H9 (cell line): ENCODE measurements at regions not wholly inside any gene's neighbourhood (a gene's known extent, or its start where the extent isn't known, plus 50 kb on each side); places are given as distances from the start of the nearest gene placed in this dataset.

Experiments
- DNase-seq: peaks from one replicate; pipeline ENCODE4 v3.0.0-alpha.2; 2017
- H2AFZ ChIP-seq: one replicate; pipeline ENCODE4 v1.6.1; 2013; ENCODE audit warnings: mild to moderate bottlenecking, low read length, control low read depth, moderate library complexity
- H2AK5ac ChIP-seq: 2 replicates; pipeline ENCODE4 v1.6.1; 2013; ENCODE audit warnings: low read length, control low read depth, mixed read lengths; ENCODE audit not compliant: insufficient read length
- H2BK120ac ChIP-seq: one replicate; pipeline ENCODE4 v1.6.1; 2013; ENCODE audit warnings: low read depth, mild to moderate bottlenecking, low read length, control low read depth, inconsistent platforms; ENCODE audit not compliant: poor library complexity, severe bottlenecking
- H2BK12ac ChIP-seq: 2 replicates; pipeline ENCODE4 v1.6.1; 2013; ENCODE audit warnings: low read length, control low read depth, mixed read lengths, low read depth; ENCODE audit not compliant: insufficient read length
- H2BK15ac ChIP-seq: 2 replicates; pipeline ENCODE4 v1.6.1; 2013; ENCODE audit warnings: low read depth, low read length, control low read depth
- H2BK20ac ChIP-seq: one replicate; pipeline ENCODE4 v1.6.1; 2013; ENCODE audit warnings: low read depth, mild to moderate bottlenecking, low read length, control low read depth, inconsistent platforms; ENCODE audit not compliant: poor library complexity, severe bottlenecking
- H2BK5ac ChIP-seq: 2 replicates; pipeline ENCODE4 v1.6.1; 2013; ENCODE audit warnings: low read length, control low read depth, mixed read lengths; ENCODE audit not compliant: insufficient read length
- H3K14ac ChIP-seq: 2 replicates; pipeline ENCODE4 v1.6.1; 2013; ENCODE audit warnings: low read length, control low read depth; ENCODE audit not compliant: insufficient read depth
- H3K18ac ChIP-seq: 2 replicates; pipeline ENCODE4 v1.6.1; 2013; ENCODE audit warnings: low read depth, mild to moderate bottlenecking, mixed read lengths, low read length, control low read depth; ENCODE audit not compliant: insufficient read length
- H3K23ac ChIP-seq: 2 replicates; pipeline ENCODE4 v1.6.1; 2013; ENCODE audit warnings: low read length, control low read depth, mixed read lengths, low read depth; ENCODE audit not compliant: insufficient read length
- H3K23me2 ChIP-seq: 2 replicates; pipeline ENCODE4 v1.6.1; 2013; ENCODE audit warnings: low read depth, mild to moderate bottlenecking, mixed read lengths, low read length, control low read depth; ENCODE audit not compliant: insufficient read length, poor library complexity, severe bottlenecking
- H3K27ac ChIP-seq: 2 replicates; pipeline ENCODE4 v1.5.1; 2013; ENCODE audit warnings: low read length, control low read depth, mixed read lengths, low read depth; ENCODE audit not compliant: insufficient read length
- H3K27me3 ChIP-seq: 2 replicates; pipeline ENCODE4 v1.6.1; 2013; ENCODE audit warnings: low read length, control low read depth, inconsistent platforms; ENCODE audit not compliant: insufficient read depth
- H3K4ac ChIP-seq: 2 replicates; pipeline ENCODE4 v1.6.1; 2013; ENCODE audit warnings: low read depth, mild to moderate bottlenecking, control low read depth, inconsistent platforms, low read length, moderate library complexity
- H3K4me1 ChIP-seq: 2 replicates; pipeline ENCODE4 v1.6.1; 2013; ENCODE audit warnings: low read length, control low read depth, inconsistent platforms; ENCODE audit not compliant: insufficient read depth
- H3K4me2 ChIP-seq: 2 replicates; pipeline ENCODE4 v1.6.1; 2013; ENCODE audit warnings: low read length, control low read depth, mixed read lengths; ENCODE audit not compliant: insufficient read length, insufficient read depth
- H3K56ac ChIP-seq: 2 replicates; pipeline ENCODE4 v1.6.1; 2013; ENCODE audit warnings: low read depth, mild to moderate bottlenecking, mixed read lengths, low read length, control low read depth; ENCODE audit not compliant: insufficient read length
- H3K79me1 ChIP-seq: 2 replicates; pipeline ENCODE4 v1.6.1; 2013; ENCODE audit warnings: low read depth, mild to moderate bottlenecking, moderate library complexity, low read length, control low read depth, inconsistent platforms; ENCODE audit not compliant: insufficient read depth, poor library complexity, severe bottlenecking
- H3K79me2 ChIP-seq: 2 replicates; pipeline ENCODE4 v1.6.1; 2013; ENCODE audit warnings: low read length, control low read depth, inconsistent platforms; ENCODE audit not compliant: insufficient read depth
- H3K9ac ChIP-seq: 2 replicates; pipeline ENCODE4 v1.6.1; 2013; ENCODE audit warnings: low read length, control low read depth, mixed read lengths; ENCODE audit not compliant: insufficient read length; ENCODE audit errors: extremely low read depth
- H3K9me3 ChIP-seq: one replicate; pipeline ENCODE4 v1.6.1; 2013; ENCODE audit warnings: low read depth, low read length, inconsistent platforms; ENCODE audit not compliant: control insufficient read depth
- H3T11ph ChIP-seq: one replicate; pipeline ENCODE4 v1.6.1; 2013; ENCODE audit warnings: mild to moderate bottlenecking, low read length, control low read depth, inconsistent platforms
- H4K20me1 ChIP-seq: one replicate; pipeline ENCODE4 v1.6.1; 2013; ENCODE audit not compliant: control insufficient read depth, insufficient read length, insufficient read depth
- H4K5ac ChIP-seq: 2 replicates; pipeline ENCODE4 v1.6.1; 2013; ENCODE audit warnings: low read depth, mild to moderate bottlenecking, mixed read lengths, low read length, control low read depth; ENCODE audit not compliant: insufficient read length
- H4K8ac ChIP-seq: replicated peaks from 2 replicates; pipeline ENCODE4 v1.6.1; 2013; ENCODE audit warnings: low read length, control low read depth, mixed read lengths, low read depth; ENCODE audit not compliant: insufficient read length
- H4K91ac ChIP-seq: 2 replicates; pipeline ENCODE4 v1.6.1; 2013; ENCODE audit warnings: low read depth, mild to moderate bottlenecking, moderate library complexity, mixed read lengths, low read length, control low read depth; ENCODE audit not compliant: insufficient read length
- H3K27ac Mint-ChIP-seq, 3 experiments: 2 replicates in 2 of 3; 3 replicates in 1 of 3; pipeline ENCODE4 v1.8.0; 2020 to 2021; ENCODE audit warnings: mixed read lengths in 3 of 3, mild to moderate bottlenecking in 1 of 3, moderate library complexity in 1 of 3
- H3K27me3 Mint-ChIP-seq: 2 replicates; pipeline ENCODE4 v1.8.0; 2021; ENCODE audit warnings: low read depth, mild to moderate bottlenecking, moderate library complexity, mixed read lengths
- H3K36me3 Mint-ChIP-seq, 3 experiments: 2 replicates in 2 of 3; 3 replicates in 1 of 3; pipeline ENCODE4 v1.8.0; 2020 to 2021; ENCODE audit warnings: low read depth in 3 of 3, mixed read lengths in 3 of 3; ENCODE audit not compliant: insufficient read depth in 1 of 3
- H3K4me1 Mint-ChIP-seq, 2 experiments: 2 replicates each; pipeline ENCODE4 v1.8.0; 2020; ENCODE audit warnings: mixed read lengths in 2 of 2
- H3K4me3 Mint-ChIP-seq, 2 experiments: 2 replicates in 1 of 2; 3 replicates in 1 of 2; pipeline ENCODE4 v1.8.0; 2020 to 2021; ENCODE audit warnings: mild to moderate bottlenecking in 2 of 2, mixed read lengths in 2 of 2, moderate library complexity in 1 of 2
- H3K9me3 Mint-ChIP-seq, 2 experiments: 2 replicates in 1 of 2; 3 replicates in 1 of 2; pipeline ENCODE4 v1.8.0; 2020; ENCODE audit warnings: mild to moderate bottlenecking in 2 of 2, mixed read lengths in 2 of 2, moderate library complexity in 1 of 2
- CTCF ChIP-seq: fragments of 200-600 bp; sonication (generic); conservative IDR thresholded peaks from 3 replicates; pipeline ENCODE4 v1.8.0; 2021; ENCODE audit warnings: antibody characterized with exemption, mild to moderate bottlenecking
- WGBS: extraction: QIAGEN DNeasy Blood & Tissue Kit; methylation state at CpG from one replicate; pipeline ENCODE4 v1.1.7; 2013; ENCODE audit warnings: missing lambda C conversion rate, low lambda C conversion rate, mixed read lengths; ENCODE audit not compliant: insufficient read length; ENCODE audit errors: extremely low coverage; 5-methylcytosine and 5-hydroxymethylcytosine counted together

DNA sequence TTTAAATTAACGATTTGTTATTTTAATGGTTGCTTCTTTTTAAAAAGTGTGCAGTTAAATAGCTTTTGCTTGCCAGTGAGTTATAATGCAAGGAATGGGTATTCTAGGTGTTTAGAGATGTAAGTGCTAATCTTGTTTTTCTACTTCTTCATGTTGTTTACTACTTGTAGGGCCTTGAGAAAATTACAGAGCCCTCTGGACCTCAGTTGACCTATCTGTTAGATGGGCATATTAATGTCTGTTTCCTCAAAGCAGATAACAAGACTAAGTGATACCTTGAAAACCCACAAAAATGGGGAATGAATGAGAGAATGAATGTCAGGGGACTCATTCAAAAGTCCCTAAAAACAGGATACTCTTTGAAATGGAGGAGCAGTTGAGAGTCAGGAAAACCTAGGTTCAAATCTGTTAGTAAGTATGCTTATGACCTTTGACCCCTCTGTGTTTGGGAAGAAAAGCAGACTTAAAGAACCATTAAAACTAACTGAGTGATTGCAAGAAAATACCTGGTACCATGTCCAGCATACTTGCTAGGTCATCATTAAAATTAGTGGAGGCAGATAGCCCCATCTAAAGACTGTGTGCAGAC, 419.5 kb downstream of the EDEM1 start:
- H2AK5ac ChIP-seq, result no peak overlapping the region
- no peaks in the 10 kb centered on the region for H3K23me2 ChIP-seq
- Mint-ChIP-seq H3K36me3 (peaks cover 0 to 4% (median 2%) of the 10 kb centered on the region in 3 experiments; a peak in 2 of 7 replicates), H3K27me3 (peaks cover 3% of the 10 kb centered on the region; the same call in 1 of the 2 replicates), H3K9me3 (peaks cover 10 to 12% of the 10 kb centered on the region in 2 experiments; a peak in 4 of 5 replicates), H3K4me1 (no peaks in the 10 kb centered on the region), H3K27ac (no peak overlapping the region), H3K4me3 (no peak overlapping the region)
- H2BK120ac ChIP-seq, result no peak overlapping the region
- no peak overlapping the region for H3K4me2 ChIP-seq
- H3K27me3 ChIP-seq, result no peaks in the 10 kb centered on the region
- no peak overlapping the region for H4K91ac ChIP-seq
- no peaks in the 10 kb centered on the region for H3K9me3 ChIP-seq
- H3K27ac ChIP-seq, result no peak overlapping the region
- WGBS, result 100% methylated on average over 1 of the region's 1 CpG
- no peak for DNase-seq
- no peak overlapping the region for H3K14ac ChIP-seq
- no peak overlapping the region for H3K9ac ChIP-seq
- H3T11ph ChIP-seq, result no peak overlapping the region
- no peaks in the 10 kb centered on the region for H3K4me1 ChIP-seq
- no peaks in the 10 kb centered on the region for H3K79me1 ChIP-seq
- no peak overlapping the region for H3K4ac ChIP-seq
- no peak overlapping the region for H4K8ac ChIP-seq
- no peak overlapping the region for H2BK15ac ChIP-seq
- no peaks in the 10 kb centered on the region for H4K20me1 ChIP-seq
- H2AFZ ChIP-seq, result no peak overlapping the region
- no peak overlapping the region for H2BK5ac ChIP-seq
- H3K79me2 ChIP-seq, result no peaks in the 10 kb centered on the region
- H3K18ac ChIP-seq, result no peak overlapping the region
- no peak for TF ChIP-seq CTCF
- no peak overlapping the region for H4K5ac ChIP-seq
- H3K56ac ChIP-seq, result no peak overlapping the region
- no peak overlapping the region for H2BK12ac ChIP-seq
- H3K23ac ChIP-seq, result no peak overlapping the region
- H2BK20ac ChIP-seq, result no peak overlapping the region
